Osteocyte (in vitro differentiated cells): ENCODE measurements at regions not wholly inside any gene's neighbourhood (a gene's known extent, or its start where the extent isn't known, plus 50 kb on each side); places are given as distances from the start of the nearest gene placed in this dataset.

Experiments used
- DNase-seq: peaks from one replicate; pipeline ENCODE4 v3.0.0; 2021; ENCODE audit warnings: mixed read lengths; ENCODE audit not compliant: unreplicated experiment; ENCODE audit errors: extremely low spot score
- H3K27ac Mint-ChIP-seq: one replicate; pipeline ENCODE4 v1.8.0; 2021; ENCODE audit warnings: mild to moderate bottlenecking, mixed read lengths; ENCODE audit not compliant: unreplicated experiment
- H3K27me3 Mint-ChIP-seq: one replicate; pipeline ENCODE4 v1.8.0; 2021; ENCODE audit warnings: mixed read lengths; ENCODE audit not compliant: unreplicated experiment
- H3K36me3 Mint-ChIP-seq: one replicate; pipeline ENCODE4 v1.8.0; 2021; ENCODE audit warnings: mixed read lengths; ENCODE audit not compliant: unreplicated experiment
- H3K4me1 Mint-ChIP-seq: one replicate; pipeline ENCODE4 v1.8.0; 2021; ENCODE audit warnings: mixed read lengths; ENCODE audit not compliant: unreplicated experiment
- H3K4me3 Mint-ChIP-seq: one replicate; pipeline ENCODE4 v1.8.0; 2021; ENCODE audit warnings: mild to moderate bottlenecking, moderate library complexity, mixed read lengths; ENCODE audit not compliant: unreplicated experiment
- H3K9me3 Mint-ChIP-seq: one replicate; pipeline ENCODE4 v1.8.0; 2021; ENCODE audit warnings: mixed read lengths; ENCODE audit not compliant: unreplicated experiment
- TF ChIP-seq, protein P1 (sequence below): fragments of 200-600 bp; sonication (generic); IDR thresholded peaks from 2 replicates; pipeline ENCODE4 v1.5.0; 2021; ENCODE audit warnings: antibody characterized with exemption, mild to moderate bottlenecking, moderate library complexity

DNA sequence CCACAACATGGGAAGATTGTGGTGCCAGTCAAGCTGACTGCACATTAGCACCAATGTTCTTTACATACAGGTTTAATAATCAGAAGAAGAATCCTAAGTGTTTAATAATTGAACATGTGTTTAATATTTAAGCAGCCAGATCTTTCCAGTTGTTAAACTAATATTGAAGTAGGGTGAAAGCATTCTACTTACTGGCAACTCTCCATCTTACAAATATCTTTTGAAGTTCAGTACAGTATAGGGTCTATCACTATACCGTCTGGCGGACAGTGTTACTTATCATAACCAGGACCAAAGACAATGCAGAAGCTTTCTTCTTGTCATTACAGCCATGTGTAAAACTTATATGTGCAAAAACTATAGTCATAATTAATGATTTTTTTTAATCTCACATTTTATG, 376.4 kb downstream of the CNTN6 start:
- DNase-seq, result no peak
- peaks cover 9% of the 10 kb centered on the region for H3K9me3 Mint-ChIP-seq
- H3K4me3 Mint-ChIP-seq, result no peak overlapping the region

GRCh38 chr3:1469687-1470086, 376.9 kb downstream of the CNTN6 start:
- peaks cover 6% of the 10 kb centered on the region for H3K9me3 Mint-ChIP-seq
- no peak overlapping the region for H3K27ac Mint-ChIP-seq
- no peak overlapping the region for H3K4me3 Mint-ChIP-seq
- DNase-seq, result no peak
- TF ChIP-seq, protein P1, sequence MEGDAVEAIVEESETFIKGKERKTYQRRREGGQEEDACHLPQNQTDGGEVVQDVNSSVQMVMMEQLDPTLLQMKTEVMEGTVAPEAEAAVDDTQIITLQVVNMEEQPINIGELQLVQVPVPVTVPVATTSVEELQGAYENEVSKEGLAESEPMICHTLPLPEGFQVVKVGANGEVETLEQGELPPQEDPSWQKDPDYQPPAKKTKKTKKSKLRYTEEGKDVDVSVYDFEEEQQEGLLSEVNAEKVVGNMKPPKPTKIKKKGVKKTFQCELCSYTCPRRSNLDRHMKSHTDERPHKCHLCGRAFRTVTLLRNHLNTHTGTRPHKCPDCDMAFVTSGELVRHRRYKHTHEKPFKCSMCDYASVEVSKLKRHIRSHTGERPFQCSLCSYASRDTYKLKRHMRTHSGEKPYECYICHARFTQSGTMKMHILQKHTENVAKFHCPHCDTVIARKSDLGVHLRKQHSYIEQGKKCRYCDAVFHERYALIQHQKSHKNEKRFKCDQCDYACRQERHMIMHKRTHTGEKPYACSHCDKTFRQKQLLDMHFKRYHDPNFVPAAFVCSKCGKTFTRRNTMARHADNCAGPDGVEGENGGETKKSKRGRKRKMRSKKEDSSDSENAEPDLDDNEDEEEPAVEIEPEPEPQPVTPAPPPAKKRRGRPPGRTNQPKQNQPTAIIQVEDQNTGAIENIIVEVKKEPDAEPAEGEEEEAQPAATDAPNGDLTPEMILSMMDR, result no peak
- no peaks in the 10 kb centered on the region for H3K36me3 Mint-ChIP-seq
- H3K4me1 Mint-ChIP-seq, result peaks cover 13% of the 10 kb centered on the region
- H3K27me3 Mint-ChIP-seq, result no peaks in the 10 kb centered on the region

More for the DNA sequence above, 376.4 kb downstream of the CNTN6 start:
- Mint-ChIP-seq H3K4me1 (peaks cover 13% of the 10 kb centered on the region), H3K27ac (no peak overlapping the region), H3K36me3 (no peaks in the 10 kb centered on the region), H3K27me3 (no peaks in the 10 kb centered on the region)
- TF ChIP-seq, protein P1, result no peak

DNA sequence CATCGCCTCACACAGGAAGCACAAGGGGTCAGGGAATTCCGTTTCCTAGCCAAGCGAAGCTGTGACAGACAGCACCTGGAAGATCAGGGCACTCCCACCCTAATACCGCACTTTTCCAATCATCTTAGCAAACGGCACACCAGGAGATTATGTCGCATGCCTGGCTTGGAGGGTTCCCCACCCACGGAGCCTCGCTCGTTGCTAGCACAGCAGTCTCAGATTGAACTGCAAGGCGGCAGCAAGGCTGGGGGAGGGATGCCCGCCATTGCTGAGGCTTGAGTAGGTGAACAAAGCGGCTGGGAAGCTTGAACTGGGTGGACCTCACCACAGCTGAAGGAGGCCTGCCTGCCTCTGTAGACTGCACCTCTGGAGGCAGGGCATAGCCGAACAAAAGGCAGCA, 384.8 kb downstream of the CNTN6 start:
- no peak for DNase-seq
- H3K27me3 Mint-ChIP-seq, result no peaks in the 10 kb centered on the region
- TF ChIP-seq, protein P1, result no peak
- H3K9me3 Mint-ChIP-seq, result peaks cover 7% of the 10 kb centered on the region
- no peaks in the 10 kb centered on the region for H3K4me1 Mint-ChIP-seq
- no peak overlapping the region for H3K4me3 Mint-ChIP-seq
- no peak overlapping the region for H3K27ac Mint-ChIP-seq
- H3K36me3 Mint-ChIP-seq, result no peaks in the 10 kb centered on the region

DNA sequence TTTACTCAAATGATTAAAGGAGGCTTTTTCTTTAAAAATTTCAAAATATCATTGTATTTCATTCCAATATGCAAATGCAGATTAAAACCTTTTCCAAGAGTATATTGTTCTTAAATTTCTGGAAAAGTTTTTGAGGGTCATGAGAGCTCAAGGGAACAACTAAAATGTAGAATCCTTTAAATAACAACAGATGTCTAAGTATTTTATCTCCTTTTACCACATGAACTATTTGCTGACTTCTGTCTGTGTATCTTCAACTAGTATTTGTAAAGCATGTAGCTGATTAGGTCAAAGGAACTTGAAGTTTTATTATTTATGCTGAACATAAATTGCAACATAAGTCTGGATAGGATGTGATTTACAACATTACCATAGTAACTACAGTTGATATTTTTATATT, 402.6 kb downstream of the CNTN6 start:
- H3K4me3 Mint-ChIP-seq, result no peak overlapping the region
- no peak overlapping the region for H3K27ac Mint-ChIP-seq
- H3K27me3 Mint-ChIP-seq, result no peaks in the 10 kb centered on the region
- no peak for DNase-seq
- H3K4me1 Mint-ChIP-seq, result peaks cover 19% of the 10 kb centered on the region
- TF ChIP-seq, protein P1, result no peak
- peaks cover 8% of the 10 kb centered on the region for H3K9me3 Mint-ChIP-seq
- no peaks in the 10 kb centered on the region for H3K36me3 Mint-ChIP-seq

GRCh38 chr3:1499694-1500093, 406.9 kb downstream of the CNTN6 start:
- no peak overlapping the region for H3K27ac Mint-ChIP-seq
- H3K4me1 Mint-ChIP-seq, result peaks cover 32% of the 10 kb centered on the region
- TF ChIP-seq, protein P1, result no peak
- no peaks in the 10 kb centered on the region for H3K27me3 Mint-ChIP-seq
- H3K4me3 Mint-ChIP-seq, result no peak overlapping the region
- H3K36me3 Mint-ChIP-seq, result no peaks in the 10 kb centered on the region
- DNase-seq, result no peak
- peaks cover 14% of the 10 kb centered on the region for H3K9me3 Mint-ChIP-seq
